COLO829 (cell line): ENCODE measurements at regions not wholly inside any gene's neighbourhood (a gene's known extent, or its start where the extent isn't known, plus 50 kb on each side); places are given as distances from the start of the nearest gene placed in this dataset.
A peak's percentile ranks its signal among the peaks of the same experiment; 100 is the strongest.

Experiments used
- DNase-seq: peaks from one replicate; pipeline ENCODE4 v3.0.0; 2012; ENCODE audit warnings: low spot score

- DNase-seq, result no peak
These were observed 321.5 kb downstream of the OTOL1 start for GRCh38 chr3:161818106-161818505.

GRCh38 chr3:161821591-161821990 is 325.0 kb downstream of the OTOL1 start:
- no peak for DNase-seq

- no peak for DNase-seq
These were observed 325.7 kb downstream of the OTOL1 start for GRCh38 chr3:161822291-161822690.

GRCh38 chr3:161823910-161824309 is 327.3 kb downstream of the OTOL1 start:
- no peak for DNase-seq

GRCh38 chr3:161838021-161838420 is 341.4 kb downstream of the OTOL1 start:
- no peak for DNase-seq

GRCh38 chr3:161848376-161848775 is 351.8 kb downstream of the OTOL1 start:
- DNase-seq, result no peak

- DNase-seq, result peak; percentile 61
These were observed 355.4 kb downstream of the OTOL1 start for GRCh38 chr3:161851941-161852566.

- no peak for DNase-seq
These were observed 356.1 kb downstream of the OTOL1 start for GRCh38 chr3:161852744-161853143.

- DNase-seq, result peak; percentile 80
These were observed 357.7 kb downstream of the OTOL1 start for GRCh38 chr3:161854232-161854771.

GRCh38 chr3:161859057-161859456 is 362.4 kb downstream of the OTOL1 start:
- DNase-seq, result no peak

GRCh38 chr3:161859865-161860450 is 363.4 kb downstream of the OTOL1 start:
- DNase-seq, result peak; percentile 64

GRCh38 chr3:161863775-161864174 is 367.2 kb downstream of the OTOL1 start:
- DNase-seq, result no peak

- no peak for DNase-seq
These were observed 369.6 kb downstream of the OTOL1 start for GRCh38 chr3:161866176-161866575.

- no peak for DNase-seq
These were observed 378.9 kb downstream of the OTOL1 start for GRCh38 chr3:161875483-161875882.

- no peak for DNase-seq
These were observed 382.9 kb downstream of the OTOL1 start for GRCh38 chr3:161879470-161879869.

GRCh38 chr3:161884830-161885229 is 388.2 kb downstream of the OTOL1 start:
- DNase-seq, result no peak

- DNase-seq, result peak; percentile 95
These were observed 393.6 kb downstream of the OTOL1 start for GRCh38 chr3:161890147-161890625.

- no peak for DNase-seq
These were observed 397.4 kb downstream of the OTOL1 start for GRCh38 chr3:161893972-161894371.

GRCh38 chr3:161894657-161895056 is 398.0 kb downstream of the OTOL1 start:
- DNase-seq, result no peak

GRCh38 chr3:161905520-161906132 is 409.0 kb downstream of the OTOL1 start:
- DNase-seq, result peak; percentile 33

- DNase-seq, result peak; percentile 86
These were observed 417.3 kb downstream of the OTOL1 start for GRCh38 chr3:161913786-161914389.

- DNase-seq, result peak; percentile 65
These were observed 418.3 kb downstream of the OTOL1 start for GRCh38 chr3:161914703-161915417.
